Endodermal cell (in vitro differentiated cells): ENCODE measurements at regions not wholly inside any gene's neighbourhood (a gene's known extent, or its start where the extent isn't known, plus 50 kb on each side); places are given as distances from the start of the nearest gene placed in this dataset.

ENCODE experiments used
- DNase-seq: peaks from one replicate; pipeline ENCODE4 v3.0.0-alpha.2; 2017
- H3K27ac ChIP-seq: 2 replicates; pipeline ENCODE4 v1.5.1; 2013; ENCODE audit warnings: mild to moderate bottlenecking, low read depth, low read length, moderate library complexity
- H3K27me3 ChIP-seq: 2 replicates; pipeline ENCODE4 v1.6.1; 2013; ENCODE audit warnings: mild to moderate bottlenecking, low read length, moderate library complexity; ENCODE audit not compliant: insufficient read depth, control insufficient read depth, poor library complexity, severe bottlenecking
- H3K36me3 ChIP-seq: 2 replicates; pipeline ENCODE4 v1.7.0; 2013; ENCODE audit warnings: mild to moderate bottlenecking, low read length, moderate library complexity; ENCODE audit not compliant: control insufficient read depth, insufficient read depth
- H3K4me1 ChIP-seq: one replicate; pipeline ENCODE4 v1.7.0; 2013; ENCODE audit warnings: low read length; ENCODE audit not compliant: control insufficient read depth, insufficient read depth
- H3K4me3 ChIP-seq: 2 replicates; pipeline ENCODE4 v1.5.1; 2013; ENCODE audit warnings: mild to moderate bottlenecking, low read length, moderate library complexity
- H3K9ac ChIP-seq: 2 replicates; pipeline ENCODE4 v1.6.1; 2013; ENCODE audit warnings: mild to moderate bottlenecking, low read length, moderate library complexity; ENCODE audit not compliant: poor library complexity, severe bottlenecking; ENCODE audit errors: extremely low read depth
- H3K9me3 ChIP-seq: 2 replicates; pipeline ENCODE4 v1.6.1; 2013; ENCODE audit warnings: mild to moderate bottlenecking, low read length, moderate library complexity; ENCODE audit not compliant: control insufficient read depth
- H3K27ac Mint-ChIP-seq: 2 replicates; pipeline ENCODE4 v1.8.0; 2020; ENCODE audit warnings: mixed read lengths
- H3K27me3 Mint-ChIP-seq: 2 replicates; pipeline ENCODE4 v1.8.0; 2021; ENCODE audit warnings: mild to moderate bottlenecking, mixed read lengths; ENCODE audit not compliant: insufficient read depth
- H3K36me3 Mint-ChIP-seq: 2 replicates; pipeline ENCODE4 v1.8.0; 2020; ENCODE audit warnings: low read depth, mixed read lengths
- H3K4me1 Mint-ChIP-seq: 2 replicates; pipeline ENCODE4 v1.8.0; 2020; ENCODE audit warnings: mixed read lengths
- H3K4me3 Mint-ChIP-seq: 2 replicates; pipeline ENCODE4 v1.8.0; 2020; ENCODE audit warnings: mild to moderate bottlenecking, moderate library complexity, mixed read lengths
- H3K9me3 Mint-ChIP-seq: 2 replicates; pipeline ENCODE4 v1.8.0; 2020; ENCODE audit warnings: mild to moderate bottlenecking, mixed read lengths
- WGBS, 2 experiments: methylation state at CpG; one replicate each; pipeline versions ENCODE4 v1.1.5 to v1.1.7; 2013; ENCODE audit warnings: missing lambda C conversion rate in 2 of 2, mixed read lengths in 1 of 2; ENCODE audit not compliant: insufficient coverage in 1 of 2, insufficient read length in 1 of 2; 5-methylcytosine and 5-hydroxymethylcytosine counted together
- TF ChIP-seq, protein P1 (sequence below): fragments of 200-600 bp; sonication (generic); conservative IDR thresholded peaks from 2 replicates; pipeline ENCODE4 v1.5.0; 2021; ENCODE audit warnings: antibody characterized with exemption, mild to moderate bottlenecking

DNA sequence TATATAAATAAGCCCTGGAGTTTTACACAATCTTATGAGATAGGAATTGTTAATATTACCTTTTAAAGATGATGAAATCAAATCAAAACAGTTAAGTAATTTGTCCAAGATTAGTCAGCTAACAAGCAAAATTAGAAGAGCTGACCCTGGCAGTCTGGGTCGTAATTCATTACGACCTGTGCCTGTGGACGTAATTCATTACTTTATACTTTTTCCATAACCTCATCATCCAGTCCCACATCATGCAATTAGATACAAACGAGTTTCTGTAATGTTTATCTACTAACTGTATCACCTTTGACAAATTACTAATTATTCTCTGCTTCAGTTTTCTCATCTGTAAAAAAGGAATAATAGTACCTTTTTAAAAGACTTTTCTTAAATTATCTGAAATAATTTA is 665.9 kb downstream of the ZBBX start:
- Mint-ChIP-seq H3K36me3 (no peaks in the 10 kb centered on the region), H3K4me3 (no peak overlapping the region), H3K27me3 (no peaks in the 10 kb centered on the region), H3K4me1 (peaks cover 3% of the 10 kb centered on the region), H3K9me3 (no peaks in the 10 kb centered on the region), H3K27ac (no peak overlapping the region)
- DNase-seq = no peak
- Histone ChIP-seq H3K27ac (no peak overlapping the region), H3K36me3 (no peaks in the 10 kb centered on the region), H3K9ac (no peak overlapping the region), H3K27me3 (no peaks in the 10 kb centered on the region), H3K4me3 (no peak overlapping the region), H3K4me1 (peaks cover 7% of the 10 kb centered on the region), H3K9me3 (no peaks in the 10 kb centered on the region)
- TF ChIP-seq, protein P1, sequence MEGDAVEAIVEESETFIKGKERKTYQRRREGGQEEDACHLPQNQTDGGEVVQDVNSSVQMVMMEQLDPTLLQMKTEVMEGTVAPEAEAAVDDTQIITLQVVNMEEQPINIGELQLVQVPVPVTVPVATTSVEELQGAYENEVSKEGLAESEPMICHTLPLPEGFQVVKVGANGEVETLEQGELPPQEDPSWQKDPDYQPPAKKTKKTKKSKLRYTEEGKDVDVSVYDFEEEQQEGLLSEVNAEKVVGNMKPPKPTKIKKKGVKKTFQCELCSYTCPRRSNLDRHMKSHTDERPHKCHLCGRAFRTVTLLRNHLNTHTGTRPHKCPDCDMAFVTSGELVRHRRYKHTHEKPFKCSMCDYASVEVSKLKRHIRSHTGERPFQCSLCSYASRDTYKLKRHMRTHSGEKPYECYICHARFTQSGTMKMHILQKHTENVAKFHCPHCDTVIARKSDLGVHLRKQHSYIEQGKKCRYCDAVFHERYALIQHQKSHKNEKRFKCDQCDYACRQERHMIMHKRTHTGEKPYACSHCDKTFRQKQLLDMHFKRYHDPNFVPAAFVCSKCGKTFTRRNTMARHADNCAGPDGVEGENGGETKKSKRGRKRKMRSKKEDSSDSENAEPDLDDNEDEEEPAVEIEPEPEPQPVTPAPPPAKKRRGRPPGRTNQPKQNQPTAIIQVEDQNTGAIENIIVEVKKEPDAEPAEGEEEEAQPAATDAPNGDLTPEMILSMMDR = no peak
- WGBS, 2 experiments = 67 to 91% methylated on average over 2 to 4 of the region's 4 CpGs

GRCh38 chr3:166713787-166714186 is 666.3 kb downstream of the ZBBX start:
- TF ChIP-seq, protein P1 = no peak
- H3K4me1 Mint-ChIP-seq = peaks cover 3% of the 10 kb centered on the region
- no peak overlapping the region for H3K27ac ChIP-seq
- no peaks in the 10 kb centered on the region for H3K36me3 ChIP-seq
- WGBS, 2 experiments = 61 to 63% methylated on average over 1 to 2 of the region's 2 CpGs
- no peak overlapping the region for H3K4me3 ChIP-seq
- no peak overlapping the region for H3K4me3 Mint-ChIP-seq
- H3K9me3 ChIP-seq = no peaks in the 10 kb centered on the region
- H3K4me1 ChIP-seq = peaks cover 7% of the 10 kb centered on the region
- H3K27ac Mint-ChIP-seq = no peak overlapping the region
- H3K9ac ChIP-seq = no peak overlapping the region
- no peak for DNase-seq
- H3K9me3 Mint-ChIP-seq = no peaks in the 10 kb centered on the region
- H3K27me3 Mint-ChIP-seq = no peaks in the 10 kb centered on the region
- no peaks in the 10 kb centered on the region for H3K36me3 Mint-ChIP-seq
- H3K27me3 ChIP-seq = no peaks in the 10 kb centered on the region

DNA sequence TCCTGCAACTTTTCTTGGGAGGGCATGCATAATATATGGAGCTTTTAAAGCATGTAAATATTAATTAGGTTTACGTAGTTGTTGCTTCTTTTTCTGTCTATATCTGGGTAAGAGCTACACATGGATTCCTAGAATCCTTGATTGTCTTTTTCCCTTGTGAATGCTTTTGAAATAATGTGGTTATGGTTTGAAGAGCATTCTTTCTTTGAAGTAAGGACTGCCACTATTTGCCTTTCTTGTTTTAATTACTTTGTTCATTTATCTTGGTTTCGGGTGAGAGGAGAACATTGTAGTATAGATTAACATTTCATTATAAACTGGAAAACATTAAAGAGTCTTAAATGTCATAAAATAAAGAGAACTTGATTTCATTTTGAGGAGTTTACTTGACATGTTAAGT is 674.0 kb downstream of the ZBBX start:
- H3K27me3 Mint-ChIP-seq = no peaks in the 10 kb centered on the region
- WGBS, 2 experiments = 86 to 96% methylated on average over 1 of the region's 2 CpGs
- TF ChIP-seq, protein P1 = no peak

More for the DNA sequence above, 674.0 kb downstream of the ZBBX start:
- no peaks in the 10 kb centered on the region for H3K36me3 ChIP-seq
- no peak overlapping the region for H3K4me3 ChIP-seq
- no peak overlapping the region for H3K9ac ChIP-seq
- peaks cover under 1% of the 10 kb centered on the region for H3K9me3 Mint-ChIP-seq
- no peak overlapping the region for H3K27ac ChIP-seq
- H3K36me3 Mint-ChIP-seq = no peaks in the 10 kb centered on the region
- no peaks in the 10 kb centered on the region for H3K27me3 ChIP-seq
- no peaks in the 10 kb centered on the region for H3K4me1 ChIP-seq
- H3K27ac Mint-ChIP-seq = no peak overlapping the region
- H3K4me1 Mint-ChIP-seq = no peaks in the 10 kb centered on the region
- peaks cover 5% of the 10 kb centered on the region for H3K9me3 ChIP-seq
- H3K4me3 Mint-ChIP-seq = no peak overlapping the region
- no peak for DNase-seq
